K562 (cell line): ENCODE measurements at regions not wholly inside any gene's neighbourhood (a gene's known extent, or its start where the extent isn't known, plus 50 kb on each side); places are given as distances from the start of the nearest gene placed in this dataset.

Experiments used
- ATAC-seq: fragments of 200-7000 bp; cut with Tn5 transposase; 3 replicates; pipeline ENCODE4 v1.9.1; 2020; ENCODE audit warnings: moderate library complexity
- BruUV-seq: library from RNA; stranded (reverse); fragments of 400-500 nt; replicated peaks from 2 replicates; lab custom pipeline; 2021; lab: Mats Ljungman, UMichigan
- CTCF ChIA-PET: fragments of 300-600 bp; formaldehyde crosslinking; extraction: SDS; loops from one replicate; lab custom pipeline; 2021; ENCODE audit warnings: low intra/inter-chr PET ratio; lab: Yijun Ruan, JAX
- POLR2A ChIA-PET: fragments of 300-600, 350-650 bp; sonication (Branson Sonifier 250); formaldehyde crosslinking; extraction: SDS; loops from one replicate; lab custom pipeline; 2021; ENCODE audit warnings: antibody characterized with exemption, inconsistent platforms; lab: Yijun Ruan, JAX
- DNase-seq, 4 experiments: peaks; one replicate each; pipeline versions ENCODE4 v3.0.0 to v3.0.0-alpha.2; 2011 to 2018; ENCODE audit warnings: low spot score in 3 of 4, mixed read lengths in 3 of 4; ENCODE audit errors: extremely low read depth in 1 of 4
- FAIRE-seq: peaks from 2 replicates; lab custom pipeline; 2011; peaks lifted over from hg19 to GRCh38; lab: Jason Lieb, UNC
- H2AFZ ChIP-seq: 2 replicates; pipeline ENCODE4 v1.6.0; 2011; ENCODE audit warnings: low read depth, low read length, control low read depth, inconsistent platforms
- H3K27ac ChIP-seq: fragments of 200-600 bp; 3 replicates; pipeline ENCODE4 v1.8.0; 2011; ENCODE audit warnings: low read depth, mild to moderate bottlenecking, control low read depth, inconsistent platforms, low read length, moderate library complexity, mixed read lengths; ENCODE audit errors: extremely low read depth
- H3K27me3 ChIP-seq, 2 experiments: fragments of 300-600 bp in 1 of 2; 2 replicates in 1 of 2; 3 replicates in 1 of 2; pipeline versions ENCODE4 v1.6.0 to v1.8.0; 2011; ENCODE audit warnings: inconsistent platforms in 2 of 2, low read length in 2 of 2, mild to moderate bottlenecking in 1 of 2, mixed read lengths in 1 of 2, moderate library complexity in 1 of 2; ENCODE audit not compliant: control insufficient read depth in 2 of 2, insufficient read depth in 2 of 2
- H3K36me3 ChIP-seq: fragments of 300-600 bp; 3 replicates; pipeline ENCODE4 v1.8.0; 2011; ENCODE audit warnings: mild to moderate bottlenecking, low read length, inconsistent platforms; ENCODE audit not compliant: control insufficient read depth, insufficient read depth
- H3K4me1 ChIP-seq, 2 experiments: fragments of 200-600 bp in 1 of 2; replicated peaks in 1 of 2; 2 replicates in 1 of 2; 3 replicates in 1 of 2; pipeline versions ENCODE4 v1.5.1 to v1.8.0; 2011; ENCODE audit warnings: inconsistent platforms in 2 of 2, low read length in 2 of 2, mild to moderate bottlenecking in 1 of 2, mixed read lengths in 1 of 2, moderate library complexity in 1 of 2; ENCODE audit not compliant: control insufficient read depth in 2 of 2, insufficient read depth in 2 of 2
- H3K4me2 ChIP-seq: 2 replicates; pipeline ENCODE4 v1.6.1; 2011; ENCODE audit warnings: low read length, control low read depth, inconsistent platforms, mixed read lengths; ENCODE audit not compliant: insufficient read depth
- H3K4me3 ChIP-seq: fragments of 200-600 bp; sonication (generic), shearing (Covaris generic); 2 replicates; pipeline ENCODE4 v1.5.1; 2016; ENCODE audit warnings: control low read depth, inconsistent platforms
- H3K79me2 ChIP-seq: fragments of 200-600 bp; 3 replicates; pipeline ENCODE4 v1.8.0; 2011; ENCODE audit warnings: low read length, inconsistent platforms; ENCODE audit not compliant: control insufficient read depth, insufficient read depth
- H3K9ac ChIP-seq, 2 experiments: 2 replicates each; pipeline versions ENCODE4 v1.6.0 to v1.6.1; 2011; ENCODE audit warnings: low read depth in 2 of 2, low read length in 2 of 2, control low read depth in 1 of 2, inconsistent platforms in 1 of 2, mild to moderate bottlenecking in 1 of 2, mixed read lengths in 1 of 2; ENCODE audit not compliant: insufficient read depth in 1 of 2
- H3K9me1 ChIP-seq: one replicate; pipeline ENCODE4 v1.6.0; 2011; ENCODE audit warnings: inconsistent platforms, mild to moderate bottlenecking, low read length, moderate library complexity; ENCODE audit not compliant: control insufficient read depth, insufficient read depth
- H3K9me3 ChIP-seq: replicated peaks from 2 replicates; pipeline ENCODE4 v1.5.1; 2011; ENCODE audit warnings: low read depth, low read length, inconsistent platforms; ENCODE audit not compliant: control insufficient read depth, insufficient read depth
- H4K20me1 ChIP-seq: replicated peaks from 2 replicates; pipeline ENCODE4 v1.6.1; 2011; ENCODE audit warnings: low read length, inconsistent platforms, mixed read lengths; ENCODE audit not compliant: control insufficient read depth, insufficient read depth
- BCOR ChIP-seq: fragments of 450-650 bp; IDR thresholded peaks from 2 replicates; pipeline ENCODE4 v1.6.1; 2016
- BRF1 ChIP-seq: IDR thresholded peaks from 3 replicates; pipeline ENCODE4 v1.6.1; 2011; ENCODE audit warnings: borderline replicate concordance, mild to moderate bottlenecking; ENCODE audit not compliant: insufficient read length; ENCODE audit errors: extremely low read depth
- GABPA ChIP-seq: fragments of 200-800 bp; sonication (Bioruptor generic); conservative IDR thresholded peaks from 2 replicates; pipeline ENCODE4 v1.6.1; 2016; ENCODE audit warnings: low read depth, missing genetic modification characterization, missing compliant biosample characterization
- ILK ChIP-seq: fragments of 450-650 bp; IDR thresholded peaks from 2 replicates; pipeline ENCODE4 v1.6.1; 2016; ENCODE audit warnings: missing genetic modification characterization, low read depth, mild to moderate bottlenecking, missing compliant biosample characterization, moderate library complexity, borderline replicate concordance
- MEF2D ChIP-seq: conservative IDR thresholded peaks from 2 replicates; pipeline ENCODE4 v1.6.1; 2016; ENCODE audit warnings: low read depth, missing genetic modification characterization, missing compliant biosample characterization
- STAT5B ChIP-seq: fragments of 250-450 bp; sonication (Bioruptor Pico); IDR thresholded peaks from 2 replicates; pipeline ENCODE4 v1.8.0; 2021; ENCODE audit warnings: mild to moderate bottlenecking, inconsistent platforms
- YY1 ChIP-seq, 3 experiments: IDR thresholded peaks; 2 replicates each; pipeline ENCODE4 v1.6.1; 2011; ENCODE audit warnings: low read length in 2 of 3, mild to moderate bottlenecking in 2 of 3, moderate library complexity in 2 of 3, borderline replicate concordance in 1 of 3, control low read depth in 1 of 3, low read depth in 1 of 3; ENCODE audit not compliant: insufficient read depth in 3 of 3, insufficient replicate concordance in 2 of 3, control insufficient read depth in 1 of 3, insufficient read length in 1 of 3; ENCODE audit errors: extremely low read depth in 1 of 3
- ZNF324 ChIP-seq: fragments of 250-450 bp; sonication (Bioruptor Pico); IDR thresholded peaks from 2 replicates; pipeline ENCODE4 v1.4.0; 2020; ENCODE audit warnings: mild to moderate bottlenecking
- in situ Hi-C: fragments of 300-500 bp; cut with MboI; formaldehyde crosslinking; loops from 4 replicates; pipeline ENCODE4 v1.15.0; 2018; ENCODE audit warnings: inconsistent platforms, mixed read lengths
- intact Hi-C: fragments of 100-400 bp; cut with micrococcal nuclease; formaldehyde crosslinking; loops from 2 replicates; pipeline ENCODE4 v1.14.2; 2022
- TF ChIP-seq, protein P1 (sequence below): fragments of 250-450 bp; sonication (Bioruptor Pico); IDR thresholded peaks from 2 replicates; pipeline ENCODE4 v1.8.0; 2022; ENCODE audit warnings: moderate library complexity, mild to moderate bottlenecking, inconsistent platforms
- TF ChIP-seq, protein P2 (sequence below): fragments of 450-650 bp; conservative IDR thresholded peaks from 2 replicates; pipeline ENCODE4 v1.6.1; 2016; ENCODE audit warnings: missing genetic modification characterization, low read depth, mild to moderate bottlenecking, control low read depth, missing compliant biosample characterization
- TF ChIP-seq, protein P3 (sequence below): fragments of 150-350 bp; IDR thresholded peaks from 2 replicates; pipeline ENCODE4 v1.6.1; 2014; ENCODE audit warnings: low read depth, mild to moderate bottlenecking, low read length, borderline replicate concordance

GRCh38 chr18:2027756-2028155 lies 543.5 kb downstream of the METTL4 start:
- H3K9me3 ChIP-seq, result no peaks in the 10 kb centered on the region
- ChIA-PET POLR2A (interaction anchor here (0.6 kb wide), 1 partner anchor 31 kb away, joined by 3 read pairs; no protein-coding TSS in a partner anchor), CTCF (no interaction called here)
- DNase-seq (no peak), ATAC-seq (no peak), FAIRE-seq (no peak)
- intact Hi-C loops, result no loop called here
- H3K36me3 ChIP-seq, result no peaks in the 10 kb centered on the region
- no peak overlapping the region for H3K9ac ChIP-seq
- no peaks in the 10 kb centered on the region for H3K4me1 ChIP-seq
- no peaks in the 10 kb centered on the region for H3K9me1 ChIP-seq
- H3K4me3 ChIP-seq, result no peak overlapping the region
- TF ChIP-seq GABPA, result no peak
- TF ChIP-seq STAT5B (CRISPR knock-in tag), result no peak
- no peak for TF ChIP-seq BRF1
- TF ChIP-seq, protein P1, sequence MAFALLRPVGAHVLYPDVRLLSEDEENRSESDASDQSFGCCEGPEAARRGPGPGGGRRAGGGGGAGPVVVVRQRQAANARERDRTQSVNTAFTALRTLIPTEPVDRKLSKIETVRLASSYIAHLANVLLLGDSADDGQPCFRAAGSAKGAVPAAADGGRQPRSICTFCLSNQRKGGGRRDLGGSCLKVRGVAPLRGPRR (CRISPR knock-in tag), result no peak
- TF ChIP-seq ILK (tag), result no peak
- TF ChIP-seq, protein P2, sequence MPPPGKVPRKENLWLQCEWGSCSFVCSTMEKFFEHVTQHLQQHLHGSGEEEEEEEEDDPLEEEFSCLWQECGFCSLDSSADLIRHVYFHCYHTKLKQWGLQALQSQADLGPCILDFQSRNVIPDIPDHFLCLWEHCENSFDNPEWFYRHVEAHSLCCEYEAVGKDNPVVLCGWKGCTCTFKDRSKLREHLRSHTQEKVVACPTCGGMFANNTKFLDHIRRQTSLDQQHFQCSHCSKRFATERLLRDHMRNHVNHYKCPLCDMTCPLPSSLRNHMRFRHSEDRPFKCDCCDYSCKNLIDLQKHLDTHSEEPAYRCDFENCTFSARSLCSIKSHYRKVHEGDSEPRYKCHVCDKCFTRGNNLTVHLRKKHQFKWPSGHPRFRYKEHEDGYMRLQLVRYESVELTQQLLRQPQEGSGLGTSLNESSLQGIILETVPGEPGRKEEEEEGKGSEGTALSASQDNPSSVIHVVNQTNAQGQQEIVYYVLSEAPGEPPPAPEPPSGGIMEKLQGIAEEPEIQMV (tag), result no peak
- no peak for TF ChIP-seq BCOR
- TF ChIP-seq MEF2D (tag), result no peak
- TF ChIP-seq, protein P3, sequence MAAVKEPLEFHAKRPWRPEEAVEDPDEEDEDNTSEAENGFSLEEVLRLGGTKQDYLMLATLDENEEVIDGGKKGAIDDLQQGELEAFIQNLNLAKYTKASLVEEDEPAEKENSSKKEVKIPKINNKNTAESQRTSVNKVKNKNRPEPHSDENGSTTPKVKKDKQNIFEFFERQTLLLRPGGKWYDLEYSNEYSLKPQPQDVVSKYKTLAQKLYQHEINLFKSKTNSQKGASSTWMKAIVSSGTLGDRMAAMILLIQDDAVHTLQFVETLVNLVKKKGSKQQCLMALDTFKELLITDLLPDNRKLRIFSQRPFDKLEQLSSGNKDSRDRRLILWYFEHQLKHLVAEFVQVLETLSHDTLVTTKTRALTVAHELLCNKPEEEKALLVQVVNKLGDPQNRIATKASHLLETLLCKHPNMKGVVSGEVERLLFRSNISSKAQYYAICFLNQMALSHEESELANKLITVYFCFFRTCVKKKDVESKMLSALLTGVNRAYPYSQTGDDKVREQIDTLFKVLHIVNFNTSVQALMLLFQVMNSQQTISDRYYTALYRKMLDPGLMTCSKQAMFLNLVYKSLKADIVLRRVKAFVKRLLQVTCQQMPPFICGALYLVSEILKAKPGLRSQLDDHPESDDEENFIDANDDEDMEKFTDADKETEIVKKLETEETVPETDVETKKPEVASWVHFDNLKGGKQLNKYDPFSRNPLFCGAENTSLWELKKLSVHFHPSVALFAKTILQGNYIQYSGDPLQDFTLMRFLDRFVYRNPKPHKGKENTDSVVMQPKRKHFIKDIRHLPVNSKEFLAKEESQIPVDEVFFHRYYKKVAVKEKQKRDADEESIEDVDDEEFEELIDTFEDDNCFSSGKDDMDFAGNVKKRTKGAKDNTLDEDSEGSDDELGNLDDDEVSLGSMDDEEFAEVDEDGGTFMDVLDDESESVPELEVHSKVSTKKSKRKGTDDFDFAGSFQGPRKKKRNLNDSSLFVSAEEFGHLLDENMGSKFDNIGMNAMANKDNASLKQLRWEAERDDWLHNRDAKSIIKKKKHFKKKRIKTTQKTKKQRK, result no peak
- no peak for TF ChIP-seq YY1 (IDR thresholded peaks at IDR 0.05; ENCODE audit: borderline replicate concordance in 1 of 3, control insufficient read depth in 1 of 3, extremely low read depth in 1 of 3, insufficient read depth in 3 of 3, insufficient read length in 1 of 3, insufficient replicate concordance in 2 of 3, low read depth in 1 of 3, low read length in 2 of 3)
- no peak for TF ChIP-seq ZNF324 (CRISPR knock-in tag)
- no TSS peak for BruUV-seq
- H3K79me2 ChIP-seq, result no peaks in the 10 kb centered on the region
- H4K20me1 ChIP-seq, result no peaks in the 10 kb centered on the region
- H3K27ac ChIP-seq, result no peak overlapping the region
- H2AFZ ChIP-seq, result no peak overlapping the region
- in situ Hi-C loops, result no loop called here
- no peaks in the 10 kb centered on the region for H3K27me3 ChIP-seq
- H3K4me2 ChIP-seq, result no peak overlapping the region
